PC-9 (cell line): ENCODE measurements at regions not wholly inside any gene's neighbourhood (a gene's known extent, or its start where the extent isn't known, plus 50 kb on each side); places are given as distances from the start of the nearest gene placed in this dataset.
A peak's percentile ranks its signal among the peaks of the same experiment; 100 is the strongest.

Source experiments
- BruUV-seq: library from RNA; stranded (reverse); fragments of 400-500 nt; replicated peaks from 2 replicates; lab custom pipeline; 2021; lab: Mats Ljungman, UMichigan
- CTCF ChIA-PET: fragments of 300-600 bp; sonication (Branson Sonifier 250); formaldehyde crosslinking; loops from one replicate; lab custom pipeline; 2022; ENCODE audit warnings: antibody characterized with exemption; lab: Charles Lee
- POLR2A ChIA-PET: fragments of 300-600 bp; sonication (Branson Sonifier 250); formaldehyde crosslinking; loops from one replicate; lab custom pipeline; 2022; ENCODE audit warnings: antibody characterized with exemption; ENCODE audit not compliant: unreplicated experiment; lab: Charles Lee
- DNase-seq, 2 experiments: peaks; one replicate each; pipeline versions ENCODE4 v3.0.0 to v3.0.0-alpha.2; 2015 to 2022; ENCODE audit warnings: mixed read lengths in 1 of 2
- H2AFZ ChIP-seq: fragments of 200-600 bp; sonication (generic); 2 replicates; pipeline ENCODE4 v1.8.1; 2017; ENCODE audit warnings: antibody characterized with exemption
- H3F3A ChIP-seq: fragments of 200-600 bp; sonication (generic); 2 replicates; pipeline ENCODE4 v1.8.1; 2017; ENCODE audit warnings: antibody characterized with exemption, mild to moderate bottlenecking, low read depth; ENCODE audit not compliant: insufficient read depth
- H3K27ac ChIP-seq: fragments of 200-600 bp; sonication (generic); 2 replicates; pipeline ENCODE4 v1.6.1; 2016; ENCODE audit warnings: mixed run types
- H3K27me3 ChIP-seq: fragments of 200-600 bp; sonication (generic); 2 replicates; pipeline ENCODE4 v1.6.1; 2016; ENCODE audit warnings: low read depth, mixed run types; ENCODE audit not compliant: insufficient read depth
- H3K36me3 ChIP-seq: fragments of 200-600 bp; sonication (generic); 2 replicates; pipeline ENCODE4 v1.6.1; 2016; ENCODE audit warnings: low read depth, mixed run types
- H3K4me1 ChIP-seq: fragments of 200-600 bp; sonication (generic); replicated peaks from 2 replicates; pipeline ENCODE4 v1.6.1; 2016; ENCODE audit warnings: mixed run types; ENCODE audit not compliant: insufficient read depth
- H3K4me2 ChIP-seq: fragments of 200-600 bp; sonication (generic); 2 replicates; pipeline ENCODE4 v1.6.1; 2017; ENCODE audit warnings: mixed run types
- H3K4me3 ChIP-seq: fragments of 200-600 bp; sonication (generic); 2 replicates; pipeline ENCODE4 v1.6.1; 2016; ENCODE audit warnings: mixed run types
- H3K79me2 ChIP-seq: fragments of 200-600 bp; sonication (generic); 2 replicates; pipeline ENCODE4 v1.6.1; 2017; ENCODE audit warnings: low read depth, mixed run types
- H3K9me2 ChIP-seq: fragments of 200-600 bp; sonication (generic); 2 replicates; pipeline ENCODE4 v1.8.1; 2017; ENCODE audit warnings: mild to moderate bottlenecking; ENCODE audit not compliant: insufficient read depth
- H3K9me3 ChIP-seq: fragments of 200-600 bp; sonication (generic); 2 replicates; pipeline ENCODE4 v1.8.1; 2016; ENCODE audit warnings: low read depth; ENCODE audit not compliant: insufficient read depth
- H4K20me1 ChIP-seq: fragments of 200-600 bp; sonication (generic); 2 replicates; pipeline ENCODE4 v1.8.1; 2017; ENCODE audit not compliant: insufficient read depth
- EZH2 ChIP-seq: fragments of 200-600 bp; sonication (generic); IDR thresholded peaks from 2 replicates; pipeline ENCODE4 v1.8.0; 2017; ENCODE audit warnings: antibody characterized with exemption, low read depth
- intact Hi-C: fragments of 100-400 bp; cut with micrococcal nuclease; formaldehyde crosslinking; loops from one replicate; pipeline ENCODE4 v1.10.0; 2022; ENCODE audit not compliant: unreplicated experiment
- TF ChIP-seq, protein P1 (sequence below): fragments of 200-600 bp; sonication (generic); conservative IDR thresholded peaks from 2 replicates; pipeline ENCODE4 v1.6.1; 2017; ENCODE audit warnings: mixed run types, antibody characterized with exemption, mild to moderate bottlenecking, moderate library complexity

DNA sequence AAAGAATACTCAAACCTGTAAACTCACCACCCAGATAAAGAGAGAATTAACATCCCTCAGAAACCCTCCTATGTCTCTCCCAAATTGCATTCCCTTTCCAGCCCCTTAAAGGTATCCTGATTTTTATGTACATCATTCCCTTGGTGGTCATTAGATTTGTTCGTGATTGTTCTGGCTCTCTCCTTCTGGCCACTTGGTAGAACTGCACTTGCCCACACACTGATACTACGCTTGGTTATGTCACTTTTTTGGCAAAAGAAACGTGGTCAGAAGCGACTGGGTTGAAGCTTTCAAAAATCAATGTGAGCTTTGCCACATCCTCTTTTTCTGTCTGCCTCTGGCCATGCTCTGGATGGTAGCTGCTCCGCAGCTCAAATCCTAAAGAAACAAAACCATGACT lies 76.3 kb downstream of the KRTAP19-8 start:
- no peak overlapping the region for H3K4me3 ChIP-seq
- H3F3A ChIP-seq: no peaks in the 10 kb centered on the region
- no TSS peak for BruUV-seq
- H4K20me1 ChIP-seq: no peaks in the 10 kb centered on the region
- H3K9me3 ChIP-seq: no peaks in the 10 kb centered on the region
- H3K9me2 ChIP-seq: no peaks in the 10 kb centered on the region
- no peaks in the 10 kb centered on the region for H3K4me1 ChIP-seq
- CTCF ChIA-PET: no interaction called here
- intact Hi-C loops: no loop called here
- TF ChIP-seq, protein P1, sequence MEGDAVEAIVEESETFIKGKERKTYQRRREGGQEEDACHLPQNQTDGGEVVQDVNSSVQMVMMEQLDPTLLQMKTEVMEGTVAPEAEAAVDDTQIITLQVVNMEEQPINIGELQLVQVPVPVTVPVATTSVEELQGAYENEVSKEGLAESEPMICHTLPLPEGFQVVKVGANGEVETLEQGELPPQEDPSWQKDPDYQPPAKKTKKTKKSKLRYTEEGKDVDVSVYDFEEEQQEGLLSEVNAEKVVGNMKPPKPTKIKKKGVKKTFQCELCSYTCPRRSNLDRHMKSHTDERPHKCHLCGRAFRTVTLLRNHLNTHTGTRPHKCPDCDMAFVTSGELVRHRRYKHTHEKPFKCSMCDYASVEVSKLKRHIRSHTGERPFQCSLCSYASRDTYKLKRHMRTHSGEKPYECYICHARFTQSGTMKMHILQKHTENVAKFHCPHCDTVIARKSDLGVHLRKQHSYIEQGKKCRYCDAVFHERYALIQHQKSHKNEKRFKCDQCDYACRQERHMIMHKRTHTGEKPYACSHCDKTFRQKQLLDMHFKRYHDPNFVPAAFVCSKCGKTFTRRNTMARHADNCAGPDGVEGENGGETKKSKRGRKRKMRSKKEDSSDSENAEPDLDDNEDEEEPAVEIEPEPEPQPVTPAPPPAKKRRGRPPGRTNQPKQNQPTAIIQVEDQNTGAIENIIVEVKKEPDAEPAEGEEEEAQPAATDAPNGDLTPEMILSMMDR: peak; percentile 36
- TF ChIP-seq EZH2: no peak
- no peak overlapping the region for H2AFZ ChIP-seq
- no peaks in the 10 kb centered on the region for H3K27me3 ChIP-seq
- no peak overlapping the region for H3K27ac ChIP-seq
- H3K79me2 ChIP-seq: no peaks in the 10 kb centered on the region
- no peak for DNase-seq
- H3K4me2 ChIP-seq: no peak overlapping the region
- POLR2A ChIA-PET: no interaction called here
- no peaks in the 10 kb centered on the region for H3K36me3 ChIP-seq

- Histone ChIP-seq H3K9me3 (no peaks in the 10 kb centered on the region), H3K9me2 (no peaks in the 10 kb centered on the region), H3F3A (no peaks in the 10 kb centered on the region), H4K20me1 (no peaks in the 10 kb centered on the region), H3K4me3 (no peak overlapping the region), H3K79me2 (no peaks in the 10 kb centered on the region), H3K4me1 (no peaks in the 10 kb centered on the region), H3K27me3 (no peaks in the 10 kb centered on the region), H3K36me3 (no peaks in the 10 kb centered on the region), H3K4me2 (no peak overlapping the region), H2AFZ (no peak overlapping the region), H3K27ac (no peak overlapping the region)
- BruUV-seq: no TSS peak
- intact Hi-C loops: no loop called here
- ChIA-PET POLR2A (no interaction called here), CTCF (no interaction called here)
- no peak for TF ChIP-seq EZH2
- TF ChIP-seq, protein P1: no peak
- DNase-seq: no peak
Observed at GRCh38 chr21:30958741-30959140, 77.4 kb upstream of the KRTAP11-1 start.

DNA sequence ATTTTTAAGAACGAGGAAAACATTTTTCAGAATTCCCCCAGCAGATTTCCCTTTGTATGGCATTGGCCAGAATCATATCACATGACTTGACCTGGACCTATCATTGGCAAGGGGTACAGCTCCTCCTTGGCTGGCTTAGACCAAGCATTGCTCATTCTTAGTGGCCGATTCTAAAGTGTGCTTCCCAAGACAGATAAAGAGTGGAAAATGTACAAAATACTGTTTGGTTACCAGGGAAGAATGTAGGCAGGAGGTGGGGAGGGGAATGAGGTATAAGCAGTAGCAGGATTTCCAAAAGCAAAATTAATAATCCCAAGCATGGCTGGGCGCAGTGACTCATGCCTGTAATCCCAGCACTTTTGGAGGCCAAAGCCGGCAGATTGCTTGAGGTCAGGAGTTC lies 75.6 kb upstream of the KRTAP11-1 start:
- TF ChIP-seq, protein P1: no peak
- no peak for TF ChIP-seq EZH2
- DNase-seq: no peak
- POLR2A ChIA-PET: no interaction called here
- Histone ChIP-seq H3K79me2 (no peaks in the 10 kb centered on the region), H3F3A (no peaks in the 10 kb centered on the region), H3K27ac (no peak overlapping the region), H4K20me1 (no peaks in the 10 kb centered on the region), H3K4me2 (no peak overlapping the region), H3K9me3 (no peaks in the 10 kb centered on the region), H2AFZ (no peak overlapping the region), H3K27me3 (no peaks in the 10 kb centered on the region), H3K9me2 (no peaks in the 10 kb centered on the region), H3K36me3 (no peaks in the 10 kb centered on the region), H3K4me1 (no peaks in the 10 kb centered on the region), H3K4me3 (no peak overlapping the region)
- intact Hi-C loops: no loop called here
- no TSS peak for BruUV-seq
- CTCF ChIA-PET: no interaction called here
